HCT116 (cell line): ENCODE measurements at regions not wholly inside any gene's neighbourhood (a gene's known extent, or its start where the extent isn't known, plus 50 kb on each side); places are given as distances from the start of the nearest gene placed in this dataset.

Experiments used
- ATAC-seq: fragments of 200-7000 bp; cut with Tn5 transposase; 2 replicates; pipeline ENCODE4 v1.9.1; 2020; ENCODE audit warnings: mild to moderate bottlenecking, moderate library complexity
- BruUV-seq: library from RNA; stranded (reverse); fragments of 400-500 nt; replicated peaks from 2 replicates; lab custom pipeline; 2021; lab: Mats Ljungman, UMichigan
- CTCF ChIA-PET: fragments of 300-600 bp; sonication (Branson Sonifier 250); formaldehyde crosslinking; loops from one replicate; lab custom pipeline; 2021; ENCODE audit warnings: antibody characterized with exemption; lab: Charles Lee
- POLR2A ChIA-PET: fragments of 300-600, 350-600 bp; sonication (Branson Sonifier 250); formaldehyde crosslinking; loops from one replicate; lab custom pipeline; 2021; ENCODE audit warnings: antibody characterized with exemption; lab: Charles Lee
- RAD21 ChIA-PET, 2 experiments: fragments of 300-600 bp; sonication (Branson Sonifier 250); formaldehyde crosslinking; loops; one replicate each; lab custom pipeline; 2023; ENCODE audit warnings: low total read pairs in 2 of 2; ENCODE audit not compliant: uncharacterized antibody in 2 of 2, unreplicated experiment in 2 of 2, low non-redundant PET in 1 of 2; lab: Charles Lee
- DNase-seq: peaks from one replicate; pipeline ENCODE4 v3.0.0-alpha.2; 2010; ENCODE audit warnings: low read depth, low spot score
- H2AFZ ChIP-seq: fragments of 200-600 bp; shearing (Covaris generic), sonication (generic); 2 replicates; pipeline ENCODE4 v1.6.1; 2017; ENCODE audit warnings: low read depth, mixed run types, mixed read lengths, antibody characterized with exemption, low read length; ENCODE audit not compliant: poor library complexity, severe bottlenecking
- H3K27ac ChIP-seq: 2 replicates; pipeline ENCODE4 v1.5.1; 2012; ENCODE audit warnings: low read depth, low read length
- H3K27me3 ChIP-seq: fragments of 200-600 bp; sonication (generic); 2 replicates; pipeline ENCODE4 v1.6.1; 2016; ENCODE audit warnings: mixed run types, low read length, mixed read lengths; ENCODE audit not compliant: insufficient read depth
- H3K36me3 ChIP-seq, 2 experiments: fragments of 200-500 bp in 1 of 2; fragments of 200-600 bp in 1 of 2; sonication (Bioruptor generic) in 1 of 2; sonication (generic) in 1 of 2; 2 replicates each; pipeline versions ENCODE4 v1.5.1 to v1.6.1; 2014 to 2016; ENCODE audit warnings: low read length in 2 of 2, inconsistent platforms in 1 of 2, mixed read lengths in 1 of 2, mixed run types in 1 of 2; ENCODE audit not compliant: insufficient read depth in 2 of 2, control insufficient read depth in 1 of 2
- H3K4me1 ChIP-seq, 2 experiments: fragments of 200-600 bp in 1 of 2; sonication (generic) in 1 of 2; 2 replicates each; pipeline versions ENCODE4 v1.5.1 to v1.6.1; 2012 to 2017; ENCODE audit warnings: low read length in 2 of 2, inconsistent platforms in 1 of 2, mild to moderate bottlenecking in 1 of 2, mixed read lengths in 1 of 2, mixed run types in 1 of 2, moderate library complexity in 1 of 2; ENCODE audit not compliant: insufficient read depth in 2 of 2, control insufficient read depth in 1 of 2
- H3K4me2 ChIP-seq: fragments of 200-600 bp; sonication (generic); 2 replicates; pipeline ENCODE4 v1.6.1; 2017; ENCODE audit warnings: mixed run types, low read length, mixed read lengths
- H3K4me3 ChIP-seq, 2 experiments: fragments of 200-600 bp in 1 of 2; sonication (generic) in 1 of 2; replicated peaks in 1 of 2; 2 replicates each; pipeline ENCODE4 v1.5.1; 2011 to 2016; ENCODE audit warnings: low read length in 2 of 2, control low read depth in 1 of 2, low read depth in 1 of 2, mild to moderate bottlenecking in 1 of 2, mixed read lengths in 1 of 2, mixed run types in 1 of 2
- H3K79me2 ChIP-seq: fragments of 200-600 bp; sonication (generic); 2 replicates; pipeline ENCODE4 v1.6.1; 2017; ENCODE audit warnings: mild to moderate bottlenecking, mixed run types, low read length, moderate library complexity, mixed read lengths; ENCODE audit not compliant: insufficient read depth
- H3K9ac ChIP-seq: fragments of 200-600 bp; sonication (generic); 2 replicates; pipeline ENCODE4 v1.6.1; 2016; ENCODE audit warnings: low read length, mixed read lengths
- H3K9me2 ChIP-seq: fragments of 200-600 bp; sonication (generic), shearing (Covaris generic); 2 replicates; pipeline ENCODE4 v1.6.1; 2017; ENCODE audit warnings: mixed run types, mild to moderate bottlenecking, moderate library complexity; ENCODE audit not compliant: insufficient read depth
- H3K9me3 ChIP-seq, 2 experiments: fragments of 200-500 bp in 1 of 2; fragments of 200-600 bp in 1 of 2; sonication (Bioruptor generic) in 1 of 2; sonication (generic) in 1 of 2; 2 replicates each; pipeline ENCODE4 v1.6.1; 2014 to 2017; ENCODE audit warnings: low read length in 2 of 2, mixed read lengths in 2 of 2, inconsistent platforms in 1 of 2, low read depth in 1 of 2, mild to moderate bottlenecking in 1 of 2, mixed run types in 1 of 2, moderate library complexity in 1 of 2; ENCODE audit not compliant: control insufficient read depth in 1 of 2, insufficient read depth in 1 of 2
- H4K20me1 ChIP-seq: fragments of 200-600 bp; sonication (generic), shearing (Covaris generic); 2 replicates; pipeline ENCODE4 v1.6.1; 2017; ENCODE audit warnings: mixed run types, mild to moderate bottlenecking, moderate library complexity; ENCODE audit not compliant: insufficient read depth
- CBX3 ChIP-seq: IDR thresholded peaks from 2 replicates; pipeline ENCODE4 v1.6.1; 2012; ENCODE audit warnings: low read depth
- ELF1 ChIP-seq: IDR thresholded peaks from 2 replicates; pipeline ENCODE4 v1.6.1; 2012; ENCODE audit warnings: low read depth, borderline replicate concordance
- POLR2A ChIP-seq: IDR thresholded peaks from 2 replicates; pipeline ENCODE4 v1.7.0; 2011; ENCODE audit warnings: borderline replicate concordance; ENCODE audit not compliant: insufficient read depth, insufficient read length; ENCODE audit errors: extremely low read depth
- SRF ChIP-seq: IDR thresholded peaks from 2 replicates; pipeline ENCODE4 v1.6.1; 2012; ENCODE audit warnings: low read depth
- TCF7L2 ChIP-seq: IDR thresholded peaks from 2 replicates; pipeline ENCODE4 v1.7.0; 2011; ENCODE audit warnings: borderline replicate concordance, inconsistent platforms; ENCODE audit not compliant: insufficient read depth, insufficient read length; ENCODE audit errors: extremely low read depth
- YY1 ChIP-seq: IDR thresholded peaks from 2 replicates; pipeline ENCODE4 v1.6.1; 2011; ENCODE audit warnings: low read length, low read depth, moderate library complexity, mild to moderate bottlenecking; ENCODE audit not compliant: insufficient replicate concordance; ENCODE audit errors: extremely low read depth
- ZBTB33 ChIP-seq: IDR thresholded peaks from 2 replicates; pipeline ENCODE4 v1.6.1; 2011; ENCODE audit warnings: mild to moderate bottlenecking, low read length, moderate library complexity; ENCODE audit not compliant: insufficient replicate concordance; ENCODE audit errors: extremely low read depth
- ZFX ChIP-seq: fragments of 450-650 bp; IDR thresholded peaks from 2 replicates; pipeline ENCODE4 v1.6.1; 2017
- ZNF274 ChIP-seq: fragments of 200-500 bp; sonication (Bioruptor generic); IDR thresholded peaks from 2 replicates; pipeline ENCODE4 v1.6.1; 2014; ENCODE audit warnings: mild to moderate bottlenecking, low read depth, low read length, inconsistent platforms
- intact Hi-C: fragments of 100-400 bp; cut with micrococcal nuclease; formaldehyde crosslinking; loops from 2 replicates; pipeline ENCODE4 v1.10.0; 2022

DNA sequence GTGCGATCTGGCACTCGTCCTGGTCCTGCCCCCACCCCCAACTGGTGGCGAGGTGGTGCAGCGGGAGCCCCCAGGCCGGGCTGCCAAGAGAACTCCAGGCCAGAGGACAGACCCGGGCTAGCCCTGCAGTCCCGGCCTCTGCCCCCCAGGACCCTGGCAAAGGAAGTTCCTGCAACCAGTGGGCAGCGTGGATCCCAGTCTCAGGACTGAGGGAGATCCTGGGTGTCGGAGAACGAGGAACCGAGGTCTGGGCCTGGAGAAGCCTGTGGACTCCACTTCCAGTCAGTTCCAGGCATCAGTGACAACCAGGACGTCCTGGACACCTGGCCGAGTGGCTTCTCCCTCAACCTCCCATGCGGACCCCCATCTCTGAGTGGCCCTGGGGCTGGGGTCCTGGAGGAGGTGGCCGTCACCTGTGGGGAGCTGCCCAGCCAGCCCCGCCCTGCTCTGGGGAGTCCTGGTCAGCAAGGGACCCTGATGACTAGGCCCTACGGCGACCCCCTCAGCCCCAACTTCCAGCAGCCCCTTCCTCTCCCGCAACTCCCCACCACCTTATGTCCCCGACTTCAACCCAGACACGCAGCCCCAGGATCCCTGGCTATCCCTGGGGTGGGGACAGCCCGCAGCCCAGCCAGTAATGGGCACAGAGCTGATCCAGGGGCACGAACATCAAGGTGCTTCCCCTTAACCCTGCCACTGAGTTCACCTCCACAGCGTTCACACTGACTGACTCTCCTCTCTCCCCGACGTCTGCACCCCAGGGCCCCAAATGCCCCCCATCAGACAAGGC lies 53.7 kb upstream of the NKX1-1 start:
- no peaks in the 10 kb centered on the region for H3K79me2 ChIP-seq
- CTCF ChIA-PET, result no interaction called here
- no peak for ATAC-seq
- no peak overlapping the region for H3K4me2 ChIP-seq
- H3K9me2 ChIP-seq, result no peaks in the 10 kb centered on the region
- H2AFZ ChIP-seq, result no peak overlapping the region
- H3K27me3 ChIP-seq, result peaks cover 31% of the 10 kb centered on the region
- TF ChIP-seq ZFX (no peak), ELF1 (no peak), SRF (no peak), POLR2A (no peak), ZNF274 (no peak), CBX3 (no peak), ZBTB33 (no peak), TCF7L2 (no peak), YY1 (no peak)
- no peak overlapping the region for H3K4me3 ChIP-seq
- H3K27ac ChIP-seq, result no peak overlapping the region
- POLR2A ChIA-PET, result no interaction called here
- intact Hi-C loops, result no loop called here
- no peaks in the 10 kb centered on the region for H4K20me1 ChIP-seq
- H3K36me3 ChIP-seq, result no peaks in the 10 kb centered on the region
- RAD21 ChIA-PET, result no interaction called here
- no peaks in the 10 kb centered on the region for H3K9me3 ChIP-seq
- no peak for DNase-seq
- H3K9ac ChIP-seq, result no peak overlapping the region
- H3K4me1 ChIP-seq, result no peaks in the 10 kb centered on the region
- BruUV-seq, result no TSS peak
